ENCODE measurements at regions not wholly inside any gene's neighbourhood (a gene's known extent, or its start where the extent isn't known, plus 50 kb on each side); places are given as distances from the start of the nearest gene placed in this dataset.

- no peak for TF ChIP-seq REST (IDR thresholded peaks at IDR 0.05; ENCODE audit: insufficient read depth in 1 of 2, low read depth in 2 of 2, low read length in 2 of 2)
- no peak for TF ChIP-seq POLR2AphosphoS5 (IDR thresholded peaks at IDR 0.05; ENCODE audit: low read depth, low read length)
- no peak for TF ChIP-seq FOXP2 (optimal IDR thresholded peaks at IDR 0.05; ENCODE audit: borderline replicate concordance, extremely low read depth, extremely low read length, insufficient read depth)
- TF ChIP-seq TAF1 (IDR thresholded peaks at IDR 0.05; ENCODE audit: borderline replicate concordance, insufficient read depth, low read length): no peak
- TF ChIP-seq SIN3A (IDR thresholded peaks at IDR 0.05; ENCODE audit: borderline replicate concordance, insufficient read depth, low read length): no peak
These were observed 449.4 kb upstream of the SOX11 start for GRCh38 chr2:5242751-5243150.

- no peak for TF ChIP-seq FOXP2 (optimal IDR thresholded peaks at IDR 0.05; ENCODE audit: borderline replicate concordance, extremely low read depth, extremely low read length, insufficient read depth)
- TF ChIP-seq POLR2AphosphoS5 (IDR thresholded peaks at IDR 0.05; ENCODE audit: low read depth, low read length): no peak
These were observed 441.7 kb upstream of the SOX11 start for GRCh38 chr2:5250482-5250881.

- TF ChIP-seq TAF1 (IDR thresholded peaks at IDR 0.05; ENCODE audit: borderline replicate concordance, insufficient read depth, low read length): no peak
- TF ChIP-seq SIN3A (IDR thresholded peaks at IDR 0.05; ENCODE audit: borderline replicate concordance, insufficient read depth, low read length): no peak
- TF ChIP-seq REST (IDR thresholded peaks at IDR 0.05; ENCODE audit: insufficient read depth in 1 of 2, low read depth in 2 of 2, low read length in 2 of 2): no peak
- no peak for TF ChIP-seq FOXP2 (optimal IDR thresholded peaks at IDR 0.05; ENCODE audit: borderline replicate concordance, extremely low read depth, extremely low read length, insufficient read depth)
- no peak for TF ChIP-seq POLR2AphosphoS5 (IDR thresholded peaks at IDR 0.05; ENCODE audit: low read depth, low read length)
These were observed 438.9 kb upstream of the SOX11 start for GRCh38 chr2:5253263-5253662.

- no peak for TF ChIP-seq FOXP2 (optimal IDR thresholded peaks at IDR 0.05; ENCODE audit: borderline replicate concordance, extremely low read depth, extremely low read length, insufficient read depth)
- no peak for TF ChIP-seq POLR2AphosphoS5 (IDR thresholded peaks at IDR 0.05; ENCODE audit: low read depth, low read length)
- TF ChIP-seq TAF1 (IDR thresholded peaks at IDR 0.05; ENCODE audit: borderline replicate concordance, insufficient read depth, low read length): no peak
These were observed 437.3 kb upstream of the SOX11 start for GRCh38 chr2:5254791-5255332.

GRCh38 chr2:5263291-5263690 lies 428.9 kb upstream of the SOX11 start:
- TF ChIP-seq REST (IDR thresholded peaks at IDR 0.05; ENCODE audit: insufficient read depth in 1 of 2, low read depth in 2 of 2, low read length in 2 of 2) (no peak), SIN3A (IDR thresholded peaks at IDR 0.05; ENCODE audit: borderline replicate concordance, insufficient read depth, low read length) (no peak), TAF1 (IDR thresholded peaks at IDR 0.05; ENCODE audit: borderline replicate concordance, insufficient read depth, low read length) (no peak), FOXP2 (optimal IDR thresholded peaks at IDR 0.05; ENCODE audit: borderline replicate concordance, extremely low read depth, extremely low read length, insufficient read depth) (no peak), POLR2AphosphoS5 (IDR thresholded peaks at IDR 0.05; ENCODE audit: low read depth, low read length) (no peak)

GRCh38 chr2:5264361-5264760 lies 427.8 kb upstream of the SOX11 start:
- no peak for TF ChIP-seq REST (IDR thresholded peaks at IDR 0.05; ENCODE audit: insufficient read depth in 1 of 2, low read depth in 2 of 2, low read length in 2 of 2)
- TF ChIP-seq FOXP2 (optimal IDR thresholded peaks at IDR 0.05; ENCODE audit: borderline replicate concordance, extremely low read depth, extremely low read length, insufficient read depth): no peak
- no peak for TF ChIP-seq POLR2AphosphoS5 (IDR thresholded peaks at IDR 0.05; ENCODE audit: low read depth, low read length)
- TF ChIP-seq TAF1 (IDR thresholded peaks at IDR 0.05; ENCODE audit: borderline replicate concordance, insufficient read depth, low read length): no peak
- TF ChIP-seq SIN3A (IDR thresholded peaks at IDR 0.05; ENCODE audit: borderline replicate concordance, insufficient read depth, low read length): no peak
